CD14-positive monocyte (primary cell): ENCODE measurements at regions not wholly inside any gene's neighbourhood (a gene's known extent, or its start where the extent isn't known, plus 50 kb on each side); places are given as distances from the start of the nearest gene placed in this dataset.
"Not testable (repeated sequence)": the region's sequence is repeated elsewhere in the genome, so short reads cannot be mapped to it uniquely, and the experiment has no call there.

Experiments used
- DNase-seq, 3 donors: peaks; one replicate each; pipeline ENCODE4 v3.0.0-alpha.2; 2011 to 2022
- H2AFZ ChIP-seq: 2 replicates; pipeline ENCODE4 v1.6.0; 2012; ENCODE audit warnings: mild to moderate bottlenecking, low read depth, low read length, inconsistent platforms; ENCODE audit not compliant: insufficient read depth, poor library complexity, severe bottlenecking
- H3K27ac ChIP-seq, 2 donors: 1 replicate in 1 of 2; 2 replicates in 1 of 2; pipeline ENCODE4 v1.5.1; 2012 to 2013; ENCODE audit warnings: low read length in 2 of 2, control low read depth in 1 of 2, inconsistent platforms in 1 of 2, low read depth in 1 of 2, mild to moderate bottlenecking in 1 of 2
- H3K27me3 ChIP-seq, 2 donors: one replicate each; pipeline versions ENCODE4 v1.6.0 to v1.6.1; 2011 to 2013; ENCODE audit warnings: low read length in 2 of 2; ENCODE audit not compliant: control insufficient read depth in 2 of 2, insufficient read depth in 2 of 2
- H3K36me3 ChIP-seq, 2 donors: replicated peaks in 1 of 2; 1 replicate in 1 of 2; 2 replicates in 1 of 2; pipeline versions ENCODE4 v1.5.1 to v1.6.1; 2012 to 2013; ENCODE audit warnings: low read length in 2 of 2, control low read depth in 1 of 2, inconsistent platforms in 1 of 2, mild to moderate bottlenecking in 1 of 2; ENCODE audit not compliant: insufficient read depth in 2 of 2, control insufficient read depth in 1 of 2
- H3K4me1 ChIP-seq, 2 donors: 1 replicate in 1 of 2; 2 replicates in 1 of 2; pipeline versions ENCODE4 v1.5.1 to v1.6.1; 2012 to 2013; ENCODE audit warnings: low read length in 2 of 2, control low read depth in 1 of 2, inconsistent platforms in 1 of 2, mild to moderate bottlenecking in 1 of 2, moderate library complexity in 1 of 2; ENCODE audit not compliant: insufficient read depth in 2 of 2, control insufficient read depth in 1 of 2
- H3K4me2 ChIP-seq: replicated peaks from 2 replicates; pipeline ENCODE3; 2012; ENCODE audit warnings: low read length, moderate library complexity, mild to moderate bottlenecking; ENCODE audit not compliant: poor library complexity, severe bottlenecking; ENCODE audit errors: extremely low read depth
- H3K4me3 ChIP-seq, 3 experiments: fragments of 200-600 bp in 1 of 3; sonication (generic) in 1 of 3; replicated peaks in 1 of 3; 1 replicate in 2 of 3; 2 replicates in 1 of 3; pipeline ENCODE4 v1.5.1; 2011 to 2013; ENCODE audit warnings: low read length in 3 of 3, mild to moderate bottlenecking in 3 of 3, control low read depth in 2 of 3, low read depth in 2 of 3, inconsistent platforms in 1 of 3, moderate library complexity in 1 of 3
- H3K79me2 ChIP-seq: 2 replicates; pipeline ENCODE4 v1.6.0; 2012; ENCODE audit warnings: mild to moderate bottlenecking, control low read depth, inconsistent platforms, low read length, moderate library complexity; ENCODE audit not compliant: insufficient read depth
- H3K9ac ChIP-seq: 2 replicates; pipeline ENCODE4 v1.6.0; 2017; ENCODE audit warnings: low read length, mild to moderate bottlenecking; ENCODE audit not compliant: insufficient read depth, poor library complexity, severe bottlenecking
- H3K9me3 ChIP-seq, 2 donors: replicated peaks in 1 of 2; 1 replicate in 1 of 2; 2 replicates in 1 of 2; pipeline versions ENCODE4 v1.5.1 to v1.6.1; 2012 to 2013; ENCODE audit warnings: low read length in 2 of 2, control low read depth in 1 of 2; ENCODE audit not compliant: control insufficient read depth in 1 of 2, insufficient read depth in 1 of 2
- H4K20me1 ChIP-seq: 2 replicates; pipeline ENCODE4 v1.6.0; 2012; ENCODE audit warnings: mild to moderate bottlenecking, low read length, control low read depth, moderate library complexity; ENCODE audit not compliant: insufficient read depth
- H3K27ac Mint-ChIP-seq, 7 donors: one replicate each; pipeline ENCODE4 v1.8.0; 2020; ENCODE audit warnings: mild to moderate bottlenecking in 7 of 7, mixed read lengths in 7 of 7, moderate library complexity in 6 of 7, inconsistent platforms in 2 of 7
- H3K27me3 Mint-ChIP-seq, 3 donors: one replicate each; pipeline ENCODE4 v1.8.0; 2021 to 2022; ENCODE audit warnings: low read depth in 3 of 3, mild to moderate bottlenecking in 3 of 3, mixed read lengths in 3 of 3, moderate library complexity in 3 of 3, inconsistent platforms in 1 of 3
- H3K36me3 Mint-ChIP-seq, 2 donors: one replicate each; pipeline ENCODE4 v1.8.0; 2020; ENCODE audit warnings: mixed read lengths in 2 of 2, inconsistent platforms in 1 of 2, mild to moderate bottlenecking in 1 of 2
- H3K4me1 Mint-ChIP-seq: one replicate; pipeline ENCODE4 v1.8.0; 2020; ENCODE audit warnings: mild to moderate bottlenecking, mixed read lengths
- H3K4me3 Mint-ChIP-seq, 2 donors: one replicate each; pipeline ENCODE4 v1.8.0; 2020; ENCODE audit warnings: mild to moderate bottlenecking in 2 of 2, mixed read lengths in 2 of 2, moderate library complexity in 1 of 2
- H3K9me3 Mint-ChIP-seq, 7 donors: one replicate each; pipeline ENCODE4 v1.8.0; 2020 to 2022; ENCODE audit warnings: mixed read lengths in 7 of 7, mild to moderate bottlenecking in 6 of 7, moderate library complexity in 6 of 7, inconsistent platforms in 2 of 7
- CTCF ChIP-seq: fragments of 200-600 bp; IDR thresholded peaks from one replicate; pipeline ENCODE4 v1.8.0; 2022; ENCODE audit warnings: antibody characterized with exemption, mild to moderate bottlenecking
- WGBS: methylation state at CpG from one replicate; pipeline ENCODE4 v1.1.5; 2013; ENCODE audit warnings: missing lambda C conversion rate; ENCODE audit not compliant: insufficient coverage; 5-methylcytosine and 5-hydroxymethylcytosine counted together
- intact Hi-C, 2 donors: fragments of 100-400 bp; cut with micrococcal nuclease; formaldehyde crosslinking; loops; one replicate each; pipeline versions ENCODE4 v1.15.0 to v1.15.1; 2023

GRCh38 chr13:54402495-54402894 lies 1373.9 kb downstream of the OLFM4 start:
- Histone ChIP-seq H3K4me2 (no peak overlapping the region), H3K27ac (no peak overlapping the region), H3K27me3 (no peaks in the 10 kb centered on the region), H3K9me3 (peaks cover 3 to 7% of the 10 kb centered on the region in 2 donors), H3K4me1 (no peaks in the 10 kb centered on the region), H3K79me2 (no peaks in the 10 kb centered on the region), H2AFZ (no peak overlapping the region), H4K20me1 (no peaks in the 10 kb centered on the region), H3K4me3 (no peak overlapping the region), H3K9ac (no peak overlapping the region), H3K36me3 (no peaks in the 10 kb centered on the region)
- TF ChIP-seq CTCF, result no peak
- intact Hi-C loops, result no loop called here
- Mint-ChIP-seq H3K36me3 (no peaks in the 10 kb centered on the region), H3K4me3 (no peak overlapping the region), H3K27me3 (no peaks in the 10 kb centered on the region), H3K27ac (no peak overlapping the region), H3K4me1 (no peaks in the 10 kb centered on the region), H3K9me3 (peaks cover 0 to 6% (median 0%) of the 10 kb centered on the region in 7 donors)
- DNase-seq, result no peak
- no CpG with 5 or more reads among the region's 1 CpG for WGBS

GRCh38 chr13:54415753-54416366 lies 1387.2 kb downstream of the OLFM4 start:
- 82% methylated on average over 3 of the region's 6 CpGs for WGBS
- Histone ChIP-seq H3K9ac (no peak overlapping the region), H3K4me2 (no peak overlapping the region), H2AFZ (no peak overlapping the region), H3K27me3 (no peaks in the 10 kb centered on the region), H3K4me3 (no peak overlapping the region), H4K20me1 (no peaks in the 10 kb centered on the region), H3K4me1 (no peaks in the 10 kb centered on the region), H3K9me3 (peaks cover 0 to 12% of the 10 kb centered on the region in 2 donors), H3K36me3 (no peaks in the 10 kb centered on the region), H3K79me2 (no peaks in the 10 kb centered on the region), H3K27ac (no peak overlapping the region)
- intact Hi-C loops, result no loop called here
- no peaks in the 10 kb centered on the region for H3K4me1 Mint-ChIP-seq
- DNase-seq, result no peak
- peaks cover 0 to 4% (median 2%) of the 10 kb centered on the region in 7 donors for H3K9me3 Mint-ChIP-seq
- H3K36me3 Mint-ChIP-seq, result no peaks in the 10 kb centered on the region
- no peak overlapping the region for H3K27ac Mint-ChIP-seq
- H3K27me3 Mint-ChIP-seq, result no peaks in the 10 kb centered on the region
- H3K4me3 Mint-ChIP-seq, result no peak overlapping the region
- TF ChIP-seq CTCF, result no peak

GRCh38 chr13:54422946-54423345 lies 1394.3 kb downstream of the OLFM4 start:
- H3K36me3 ChIP-seq, H3K9me3 Mint-ChIP-seq, H3K79me2 ChIP-seq, H3K4me1 Mint-ChIP-seq, H3K27me3 Mint-ChIP-seq, H3K4me1 ChIP-seq, H3K9ac ChIP-seq, H3K27ac Mint-ChIP-seq, DNase-seq, H3K27me3 ChIP-seq, intact Hi-C loops, H3K36me3 Mint-ChIP-seq, H3K4me3 ChIP-seq, H4K20me1 ChIP-seq, H2AFZ ChIP-seq, H3K4me3 Mint-ChIP-seq, H3K9me3 ChIP-seq, H3K4me2 ChIP-seq, H3K27ac ChIP-seq: not testable (repeated sequence)
- 94% methylated on average over 13 of the region's 15 CpGs for WGBS
